HUES64 (cell line): ENCODE measurements at regions not wholly inside any gene's neighbourhood (a gene's known extent, or its start where the extent isn't known, plus 50 kb on each side); places are given as distances from the start of the nearest gene placed in this dataset.

ENCODE experiments used
- H3K27ac ChIP-seq: 2 replicates; pipeline ENCODE4 v1.7.0; 2013; ENCODE audit warnings: low read depth, low read length, inconsistent platforms
- H3K27me3 ChIP-seq: 2 replicates; pipeline ENCODE4 v1.6.1; 2013; ENCODE audit warnings: mild to moderate bottlenecking, low read length; ENCODE audit not compliant: insufficient read depth
- H3K36me3 ChIP-seq: 2 replicates; pipeline ENCODE4 v1.6.1; 2013; ENCODE audit warnings: mild to moderate bottlenecking, low read length; ENCODE audit not compliant: insufficient read depth
- H3K4me1 ChIP-seq: 2 replicates; pipeline ENCODE4 v1.6.1; 2013; ENCODE audit warnings: mild to moderate bottlenecking, low read length, moderate library complexity; ENCODE audit not compliant: insufficient read depth
- H3K4me3 ChIP-seq: 2 replicates; pipeline ENCODE4 v1.5.1; 2013; ENCODE audit warnings: mild to moderate bottlenecking, low read length, moderate library complexity
- H3K9ac ChIP-seq: 2 replicates; pipeline ENCODE4 v1.6.1; 2013; ENCODE audit warnings: mild to moderate bottlenecking, low read depth, low read length
- H3K9me3 ChIP-seq: 2 replicates; pipeline ENCODE4 v1.6.1; 2013; ENCODE audit warnings: low read depth, low read length; ENCODE audit not compliant: insufficient read depth
- WGBS: fragments of 150-250, 120-280 bp; methylation state at CpG from one replicate; pipeline ENCODE4 v1.1.7; 2013; ENCODE audit warnings: missing lambda C conversion rate; 5-methylcytosine and 5-hydroxymethylcytosine counted together

DNA sequence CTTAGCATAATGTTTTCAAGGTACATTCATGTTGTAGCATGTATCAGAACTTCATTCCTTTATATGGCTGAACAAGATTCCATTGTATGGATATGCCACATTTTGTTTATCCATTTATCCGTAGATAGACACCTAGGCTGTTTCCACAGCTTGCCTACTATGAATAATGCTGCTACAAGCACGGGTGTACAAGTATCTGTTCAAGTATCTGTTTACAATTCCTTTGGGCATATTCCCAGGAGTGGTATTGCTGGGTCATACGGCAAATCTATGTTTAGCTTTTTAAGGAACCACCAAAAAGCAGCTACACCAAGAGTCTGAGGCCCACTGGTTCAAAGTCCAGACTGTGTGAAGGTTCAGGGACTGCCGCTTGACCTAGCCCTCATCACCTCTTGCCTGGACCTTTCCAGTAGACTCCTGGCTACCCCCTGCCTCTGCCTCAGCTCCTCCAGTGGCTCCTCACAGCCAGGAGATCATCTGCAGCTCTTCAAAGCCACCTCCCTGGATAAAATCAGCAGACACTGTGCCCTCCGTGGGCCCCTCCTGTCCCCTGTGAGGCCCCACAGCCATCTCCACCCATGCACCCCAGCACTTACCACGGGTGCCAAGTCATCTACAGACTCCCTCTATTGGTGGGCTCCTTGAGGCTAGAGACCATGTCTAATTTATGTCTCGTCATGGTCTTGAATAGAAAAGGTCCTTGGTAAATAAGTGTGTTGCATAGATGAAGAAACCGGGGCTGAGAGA lies 160.3 kb downstream of the MN1 start:
- peaks cover 39% of the 10 kb centered on the region for H3K4me1 ChIP-seq
- H3K27me3 ChIP-seq: no peaks in the 10 kb centered on the region
- WGBS: 78% methylated on average over 8 of the region's 8 CpGs
- H3K36me3 ChIP-seq: no peaks in the 10 kb centered on the region
- no peak overlapping the region for H3K27ac ChIP-seq
- H3K9me3 ChIP-seq: no peaks in the 10 kb centered on the region
- no peak overlapping the region for H3K9ac ChIP-seq
- H3K4me3 ChIP-seq: no peak overlapping the region

- Histone ChIP-seq H3K36me3 (no peaks in the 10 kb centered on the region), H3K9me3 (no peaks in the 10 kb centered on the region), H3K4me3 (no peak overlapping the region), H3K27me3 (no peaks in the 10 kb centered on the region), H3K4me1 (peaks cover 33% of the 10 kb centered on the region), H3K9ac (no peak overlapping the region), H3K27ac (no peak overlapping the region)
- 27% methylated on average over 28 of the region's 28 CpGs for WGBS
Observed at GRCh38 chr22:27642104-27642800, 159.3 kb downstream of the MN1 start.

- no peak overlapping the region for H3K9ac ChIP-seq
- H3K27me3 ChIP-seq: no peaks in the 10 kb centered on the region
- H3K9me3 ChIP-seq: no peaks in the 10 kb centered on the region
- peaks cover 24% of the 10 kb centered on the region for H3K4me1 ChIP-seq
- 97% methylated on average over 13 of the region's 13 CpGs for WGBS
- H3K4me3 ChIP-seq: no peak overlapping the region
- H3K36me3 ChIP-seq: no peaks in the 10 kb centered on the region
- H3K27ac ChIP-seq: no peak overlapping the region
Observed at GRCh38 chr22:27643907-27644306, 157.6 kb downstream of the MN1 start.

DNA sequence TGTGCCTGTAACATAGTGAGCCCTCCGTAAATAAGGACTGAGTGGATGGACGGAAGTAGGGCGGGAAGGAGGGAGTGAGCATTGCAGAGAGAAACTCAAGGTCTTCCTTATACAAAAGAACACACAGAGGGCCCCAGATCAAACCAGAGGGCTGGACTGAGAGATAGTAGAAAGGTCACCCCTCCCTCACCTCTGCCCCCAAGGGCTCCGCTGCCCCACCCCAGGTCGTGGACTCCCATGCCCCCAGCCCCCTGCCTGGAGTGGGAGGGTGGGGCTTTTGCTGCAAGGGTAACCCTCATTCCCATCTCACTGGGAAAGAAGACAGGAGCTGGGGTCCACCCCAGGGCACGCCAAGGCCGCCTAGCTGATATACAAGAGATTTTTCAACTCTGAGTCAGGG lies 157.0 kb downstream of the MN1 start:
- Histone ChIP-seq H3K27ac (no peak overlapping the region), H3K36me3 (no peaks in the 10 kb centered on the region), H3K27me3 (no peaks in the 10 kb centered on the region), H3K4me1 (peaks cover 18% of the 10 kb centered on the region), H3K9ac (no peak overlapping the region), H3K4me3 (no peak overlapping the region), H3K9me3 (no peaks in the 10 kb centered on the region)
- 82% methylated on average over 7 of the region's 7 CpGs for WGBS

DNA sequence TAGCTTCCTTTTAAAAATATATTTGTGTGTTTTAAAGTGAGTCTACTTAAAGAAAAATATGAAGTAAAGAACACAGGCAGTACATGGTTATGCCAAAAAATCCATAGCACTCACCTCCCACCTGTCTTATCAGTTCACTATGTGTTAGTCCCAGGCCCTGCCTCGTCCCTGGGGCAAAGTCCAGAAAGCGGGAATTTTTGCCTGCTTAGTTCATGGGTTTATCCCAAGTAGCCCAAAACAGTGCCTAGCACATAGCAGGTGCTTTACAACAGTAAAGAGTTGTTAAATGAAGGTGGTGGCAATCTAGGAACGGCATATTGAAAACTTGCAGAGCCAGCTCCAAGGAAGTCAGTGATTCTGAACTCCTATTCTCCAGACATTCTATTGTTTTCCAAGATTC lies 154.0 kb downstream of the MN1 start:
- 92% methylated on average over 3 of the region's 3 CpGs for WGBS
- H3K4me1 ChIP-seq: peaks cover 4% of the 10 kb centered on the region; the same call in 1 of the 2 replicates

GRCh38 chr22:27648074-27648473 lies 153.5 kb downstream of the MN1 start:
- no peak overlapping the region for H3K4me3 ChIP-seq
- WGBS: 94% methylated on average over 3 of the region's 3 CpGs
- H3K27me3 ChIP-seq: no peaks in the 10 kb centered on the region
- no peaks in the 10 kb centered on the region for H3K36me3 ChIP-seq
- H3K4me1 ChIP-seq: no peaks in the 10 kb centered on the region
- H3K9ac ChIP-seq: no peak overlapping the region
- no peaks in the 10 kb centered on the region for H3K9me3 ChIP-seq
- H3K27ac ChIP-seq: no peak overlapping the region

More for the DNA sequence above, 154.0 kb downstream of the MN1 start:
- Histone ChIP-seq H3K9me3 (no peaks in the 10 kb centered on the region), H3K4me3 (no peak overlapping the region), H3K36me3 (no peaks in the 10 kb centered on the region), H3K27me3 (no peaks in the 10 kb centered on the region), H3K27ac (no peak overlapping the region), H3K9ac (no peak overlapping the region)

- Histone ChIP-seq H3K27ac (no peak overlapping the region), H3K27me3 (no peaks in the 10 kb centered on the region), H3K36me3 (no peaks in the 10 kb centered on the region), H3K9ac (no peak overlapping the region), H3K4me3 (no peak overlapping the region), H3K9me3 (no peaks in the 10 kb centered on the region), H3K4me1 (no peaks in the 10 kb centered on the region)
- WGBS: 93% methylated on average over 2 of the region's 2 CpGs
Observed at GRCh38 chr22:27648853-27649252, 152.7 kb downstream of the MN1 start.

DNA sequence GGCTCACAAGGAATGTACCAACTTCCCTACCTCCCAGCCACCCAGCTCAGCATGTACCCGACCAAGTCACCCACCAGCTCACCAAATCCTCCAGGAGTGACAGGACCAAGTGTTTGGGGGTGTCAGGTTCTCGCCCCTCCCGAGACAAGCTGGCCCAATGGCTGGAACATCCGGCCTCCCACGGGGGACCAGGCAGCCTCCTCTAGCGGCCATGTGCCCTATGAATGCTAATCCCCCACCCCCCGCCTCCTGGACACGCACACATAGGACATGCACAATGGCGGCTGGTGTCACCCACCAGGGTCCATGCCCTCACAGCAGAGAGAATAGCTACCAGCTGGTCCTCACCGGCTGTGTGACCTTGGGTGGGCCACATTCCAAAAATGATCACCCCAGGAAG lies 151.0 kb downstream of the MN1 start:
- no peak overlapping the region for H3K27ac ChIP-seq
- 90% methylated on average over 10 of the region's 10 CpGs for whole genome bisulfite sequencing
- no peaks in the 10 kb centered on the region for H3K36me3 ChIP-seq
- no peaks in the 10 kb centered on the region for H3K27me3 ChIP-seq
- H3K4me3 ChIP-seq: no peak overlapping the region
- H3K9ac ChIP-seq: no peak overlapping the region
- no peaks in the 10 kb centered on the region for H3K9me3 ChIP-seq
- H3K4me1 ChIP-seq: peaks cover 4% of the 10 kb centered on the region; the same call in 1 of the 2 replicates

DNA sequence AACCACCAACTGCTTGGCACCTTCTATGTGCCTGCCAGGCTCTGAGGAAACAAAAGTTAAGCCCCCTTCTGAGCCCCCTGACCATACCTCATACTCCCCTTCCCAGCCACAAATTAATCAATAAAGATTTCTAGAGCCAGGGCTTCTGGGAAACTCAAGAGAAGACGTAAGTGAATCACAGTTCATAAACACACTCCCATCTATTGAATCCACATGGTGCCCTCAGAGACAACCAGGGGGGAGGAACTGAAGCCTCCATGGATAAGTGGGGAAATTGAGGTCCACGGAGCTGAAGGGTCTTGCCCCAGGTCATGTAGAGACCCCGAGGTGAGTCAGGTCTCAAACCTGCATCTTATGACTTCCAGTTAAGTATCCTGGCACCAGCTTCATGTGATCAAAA lies 150.6 kb downstream of the MN1 start:
- 86% methylated on average over 3 of the region's 3 CpGs for WGBS
- Histone ChIP-seq H3K36me3 (no peaks in the 10 kb centered on the region), H3K27ac (no peak overlapping the region), H3K9ac (no peak overlapping the region), H3K27me3 (no peaks in the 10 kb centered on the region), H3K4me1 (peaks cover 4% of the 10 kb centered on the region; the same call in 1 of the 2 replicates), H3K4me3 (no peak overlapping the region), H3K9me3 (no peaks in the 10 kb centered on the region)

DNA sequence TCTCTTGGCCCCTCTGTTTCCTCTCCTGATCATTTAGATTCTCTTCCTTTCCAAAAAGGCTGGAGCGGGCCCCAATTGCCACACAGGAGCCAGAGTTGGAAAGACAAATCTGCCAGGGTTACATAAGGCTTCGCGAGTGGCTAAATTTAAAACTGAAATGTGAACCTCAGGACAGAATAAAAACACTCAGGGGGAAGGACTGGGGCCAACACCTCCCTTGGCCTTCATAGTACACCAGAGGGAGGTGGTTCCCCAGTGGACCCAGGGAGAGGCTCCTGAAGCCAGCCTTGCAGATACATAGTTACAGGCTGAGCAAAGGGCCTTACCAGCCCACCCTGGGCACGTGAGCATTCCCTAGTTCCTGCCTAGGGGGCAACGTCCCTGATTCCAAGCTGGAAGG lies 150.1 kb downstream of the MN1 start:
- WGBS: 79% methylated on average over 5 of the region's 5 CpGs
- no peaks in the 10 kb centered on the region for H3K27me3 ChIP-seq
- H3K9me3 ChIP-seq: no peaks in the 10 kb centered on the region
- no peak overlapping the region for H3K9ac ChIP-seq
- no peak overlapping the region for H3K4me3 ChIP-seq
- peaks cover 4% of the 10 kb centered on the region; the same call in 1 of the 2 replicates for H3K4me1 ChIP-seq
- no peaks in the 10 kb centered on the region for H3K36me3 ChIP-seq
- no peak overlapping the region for H3K27ac ChIP-seq

GRCh38 chr22:27654546-27655445 lies 146.8 kb downstream of the MN1 start:
- Histone ChIP-seq H3K9ac (no peak overlapping the region), H3K27ac (no peak overlapping the region), H3K4me3 (no peak overlapping the region), H3K4me1 (peaks cover 4% of the 10 kb centered on the region; the same call in 1 of the 2 replicates), H3K36me3 (no peaks in the 10 kb centered on the region), H3K9me3 (peaks cover 5% of the 10 kb centered on the region; the same call in 1 of the 2 replicates), H3K27me3 (no peaks in the 10 kb centered on the region)
- 53% methylated on average over 10 of the region's 10 CpGs for WGBS
